HepG2 (cell line): ENCODE measurements at regions not wholly inside any gene's neighbourhood (a gene's known extent, or its start where the extent isn't known, plus 50 kb on each side); places are given as distances from the start of the nearest gene placed in this dataset.

ENCODE experiments used
- GABPB1 ChIP-seq: IDR thresholded peaks from 2 replicates; pipeline ENCODE4 v1.6.1; 2016; ENCODE audit warnings: mild to moderate bottlenecking, missing genetic modification reagents, moderate library complexity, missing compliant biosample characterization
- RAD21 ChIP-seq: fragments of 450-650 bp; formaldehyde crosslinking; IDR thresholded peaks from 2 replicates; pipeline ENCODE4 v1.5.0; 2020; ENCODE audit warnings: mild to moderate bottlenecking
- ZNF263 ChIP-seq: sonication (generic); formaldehyde crosslinking; IDR thresholded peaks from 2 replicates; pipeline ENCODE4 v1.4.0; 2020; ENCODE audit warnings: missing genetic modification reagents
- ZNF781 ChIP-seq: sonication (generic); formaldehyde crosslinking; IDR thresholded peaks from 2 replicates; pipeline ENCODE4 v1.5.1; 2020; ENCODE audit warnings: borderline replicate concordance, mild to moderate bottlenecking, missing genetic modification reagents; ENCODE audit errors: not compliant biosample characterization
- TF ChIP-seq, protein P1 (sequence below), 2 experiments: fragments of 450-650 bp in 1 of 2; sonication (generic) in 1 of 2; formaldehyde crosslinking in 1 of 2; IDR thresholded peaks; 2 replicates each; pipeline versions ENCODE4 v1.6.1 to v1.8.0; 2016 to 2022; ENCODE audit warnings: antibody characterized with exemption in 1 of 2, mild to moderate bottlenecking in 1 of 2, missing genetic modification reagents in 1 of 2
- TF ChIP-seq, protein P2 (sequence below): sonication (generic); formaldehyde crosslinking; IDR thresholded peaks from 2 replicates; pipeline ENCODE4 v1.8.0; 2023; ENCODE audit warnings: mild to moderate bottlenecking, missing genetic modification reagents
- TF ChIP-seq, protein P3 (sequence below): sonication (generic); formaldehyde crosslinking; IDR thresholded peaks from 2 replicates; pipeline ENCODE4 v1.4.0; 2020; ENCODE audit warnings: missing genetic modification reagents
- TF ChIP-seq, protein P4 (sequence below): sonication (generic); formaldehyde crosslinking; IDR thresholded peaks from 2 replicates; pipeline ENCODE4 v1.4.0; 2020; ENCODE audit warnings: mild to moderate bottlenecking, missing genetic modification reagents
- TF ChIP-seq, protein P5 (sequence below): sonication (generic); formaldehyde crosslinking; IDR thresholded peaks from 2 replicates; pipeline ENCODE4 v1.4.0; 2020; ENCODE audit warnings: missing genetic modification reagents, mild to moderate bottlenecking, borderline replicate concordance
- TF ChIP-seq, protein P6 (sequence below): sonication (generic); formaldehyde crosslinking; conservative IDR thresholded peaks from 2 replicates; pipeline ENCODE4 v1.4.0; 2020; ENCODE audit warnings: missing genetic modification reagents

DNA sequence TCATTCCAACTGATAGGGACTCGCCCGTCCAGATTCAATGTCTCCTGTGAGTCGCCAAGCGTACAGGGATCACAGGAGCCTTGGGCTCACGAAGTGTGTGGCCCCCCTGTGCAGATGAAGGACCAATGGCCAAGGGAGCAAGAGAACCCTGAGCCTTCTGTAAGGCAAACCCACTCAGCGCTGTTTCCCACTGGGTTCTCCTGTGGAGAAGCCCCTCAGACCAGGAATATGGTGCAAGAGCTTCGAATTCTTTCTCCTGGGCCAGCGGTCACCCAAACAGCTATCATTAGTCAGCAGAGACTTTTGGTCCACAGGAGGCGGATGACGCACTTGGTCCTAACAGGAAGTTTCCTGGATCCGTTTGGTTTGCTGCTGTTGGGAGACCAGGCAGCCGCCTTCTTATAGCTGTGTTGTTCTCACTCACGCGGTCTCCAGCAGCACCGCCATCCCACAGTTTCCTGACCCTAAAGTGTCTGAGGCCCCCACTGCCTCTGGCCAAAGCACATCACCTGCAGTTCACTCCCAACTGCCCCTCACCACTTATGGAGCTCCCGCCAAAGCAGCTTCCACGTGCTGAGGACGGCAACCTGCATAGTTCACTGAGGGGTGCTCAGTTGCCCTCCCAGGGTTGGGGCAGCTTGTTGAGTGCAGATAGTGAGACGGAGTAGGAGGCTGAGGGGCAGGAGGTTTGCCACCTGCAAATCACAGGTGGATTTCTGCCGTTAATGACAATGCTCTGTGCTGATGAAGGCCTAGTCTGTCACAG lies 268.6 kb downstream of the ERMARD start (continued):
- TF ChIP-seq, protein P1, sequence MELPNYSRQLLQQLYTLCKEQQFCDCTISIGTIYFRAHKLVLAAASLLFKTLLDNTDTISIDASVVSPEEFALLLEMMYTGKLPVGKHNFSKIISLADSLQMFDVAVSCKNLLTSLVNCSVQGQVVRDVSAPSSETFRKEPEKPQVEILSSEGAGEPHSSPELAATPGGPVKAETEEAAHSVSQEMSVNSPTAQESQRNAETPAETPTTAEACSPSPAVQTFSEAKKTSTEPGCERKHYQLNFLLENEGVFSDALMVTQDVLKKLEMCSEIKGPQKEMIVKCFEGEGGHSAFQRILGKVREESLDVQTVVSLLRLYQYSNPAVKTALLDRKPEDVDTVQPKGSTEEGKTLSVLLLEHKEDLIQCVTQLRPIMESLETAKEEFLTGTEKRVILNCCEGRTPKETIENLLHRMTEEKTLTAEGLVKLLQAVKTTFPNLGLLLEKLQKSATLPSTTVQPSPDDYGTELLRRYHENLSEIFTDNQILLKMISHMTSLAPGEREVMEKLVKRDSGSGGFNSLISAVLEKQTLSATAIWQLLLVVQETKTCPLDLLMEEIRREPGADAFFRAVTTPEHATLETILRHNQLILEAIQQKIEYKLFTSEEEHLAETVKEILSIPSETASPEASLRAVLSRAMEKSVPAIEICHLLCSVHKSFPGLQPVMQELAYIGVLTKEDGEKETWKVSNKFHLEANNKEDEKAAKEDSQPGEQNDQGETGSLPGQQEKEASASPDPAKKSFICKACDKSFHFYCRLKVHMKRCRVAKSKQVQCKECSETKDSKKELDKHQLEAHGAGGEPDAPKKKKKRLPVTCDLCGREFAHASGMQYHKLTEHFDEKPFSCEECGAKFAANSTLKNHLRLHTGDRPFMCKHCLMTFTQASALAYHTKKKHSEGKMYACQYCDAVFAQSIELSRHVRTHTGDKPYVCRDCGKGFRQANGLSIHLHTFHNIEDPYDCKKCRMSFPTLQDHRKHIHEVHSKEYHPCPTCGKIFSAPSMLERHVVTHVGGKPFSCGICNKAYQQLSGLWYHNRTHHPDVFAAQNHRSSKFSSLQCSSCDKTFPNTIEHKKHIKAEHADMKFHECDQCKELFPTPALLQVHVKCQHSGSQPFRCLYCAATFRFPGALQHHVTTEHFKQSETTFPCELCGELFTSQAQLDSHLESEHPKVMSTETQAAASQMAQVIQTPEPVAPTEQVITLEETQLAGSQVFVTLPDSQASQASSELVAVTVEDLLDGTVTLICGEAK (IDR thresholded peaks at IDR 0.05): no peak
- TF ChIP-seq, protein P1 (CRISPR knock-in tag; IDR thresholded peaks at IDR 0.05): no peak
- TF ChIP-seq ZNF263 (CRISPR knock-in tag) (no peak), GABPB1 (CRISPR knock-in tag) (no peak), ZNF781 (CRISPR knock-in tag) (no peak), RAD21 (CRISPR knock-in tag) (no peak)
- TF ChIP-seq, protein P2, sequence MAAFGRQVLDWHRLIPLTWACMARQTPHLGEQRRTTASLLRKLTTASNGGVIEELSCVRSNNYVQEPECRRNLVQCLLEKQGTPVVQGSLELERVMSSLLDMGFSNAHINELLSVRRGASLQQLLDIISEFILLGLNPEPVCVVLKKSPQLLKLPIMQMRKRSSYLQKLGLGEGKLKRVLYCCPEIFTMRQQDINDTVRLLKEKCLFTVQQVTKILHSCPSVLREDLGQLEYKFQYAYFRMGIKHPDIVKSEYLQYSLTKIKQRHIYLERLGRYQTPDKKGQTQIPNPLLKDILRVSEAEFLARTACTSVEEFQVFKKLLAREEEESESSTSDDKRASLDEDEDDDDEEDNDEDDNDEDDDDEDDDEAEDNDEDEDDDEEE (CRISPR knock-in tag): no peak
- TF ChIP-seq, protein P3, sequence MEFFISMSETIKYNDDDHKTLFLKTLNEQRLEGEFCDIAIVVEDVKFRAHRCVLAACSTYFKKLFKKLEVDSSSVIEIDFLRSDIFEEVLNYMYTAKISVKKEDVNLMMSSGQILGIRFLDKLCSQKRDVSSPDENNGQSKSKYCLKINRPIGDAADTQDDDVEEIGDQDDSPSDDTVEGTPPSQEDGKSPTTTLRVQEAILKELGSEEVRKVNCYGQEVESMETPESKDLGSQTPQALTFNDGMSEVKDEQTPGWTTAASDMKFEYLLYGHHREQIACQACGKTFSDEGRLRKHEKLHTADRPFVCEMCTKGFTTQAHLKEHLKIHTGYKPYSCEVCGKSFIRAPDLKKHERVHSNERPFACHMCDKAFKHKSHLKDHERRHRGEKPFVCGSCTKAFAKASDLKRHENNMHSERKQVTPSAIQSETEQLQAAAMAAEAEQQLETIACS: no peak
- TF ChIP-seq, protein P4, sequence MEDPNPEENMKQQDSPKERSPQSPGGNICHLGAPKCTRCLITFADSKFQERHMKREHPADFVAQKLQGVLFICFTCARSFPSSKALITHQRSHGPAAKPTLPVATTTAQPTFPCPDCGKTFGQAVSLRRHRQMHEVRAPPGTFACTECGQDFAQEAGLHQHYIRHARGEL (CRISPR knock-in tag): no peak
- TF ChIP-seq, protein P5, sequence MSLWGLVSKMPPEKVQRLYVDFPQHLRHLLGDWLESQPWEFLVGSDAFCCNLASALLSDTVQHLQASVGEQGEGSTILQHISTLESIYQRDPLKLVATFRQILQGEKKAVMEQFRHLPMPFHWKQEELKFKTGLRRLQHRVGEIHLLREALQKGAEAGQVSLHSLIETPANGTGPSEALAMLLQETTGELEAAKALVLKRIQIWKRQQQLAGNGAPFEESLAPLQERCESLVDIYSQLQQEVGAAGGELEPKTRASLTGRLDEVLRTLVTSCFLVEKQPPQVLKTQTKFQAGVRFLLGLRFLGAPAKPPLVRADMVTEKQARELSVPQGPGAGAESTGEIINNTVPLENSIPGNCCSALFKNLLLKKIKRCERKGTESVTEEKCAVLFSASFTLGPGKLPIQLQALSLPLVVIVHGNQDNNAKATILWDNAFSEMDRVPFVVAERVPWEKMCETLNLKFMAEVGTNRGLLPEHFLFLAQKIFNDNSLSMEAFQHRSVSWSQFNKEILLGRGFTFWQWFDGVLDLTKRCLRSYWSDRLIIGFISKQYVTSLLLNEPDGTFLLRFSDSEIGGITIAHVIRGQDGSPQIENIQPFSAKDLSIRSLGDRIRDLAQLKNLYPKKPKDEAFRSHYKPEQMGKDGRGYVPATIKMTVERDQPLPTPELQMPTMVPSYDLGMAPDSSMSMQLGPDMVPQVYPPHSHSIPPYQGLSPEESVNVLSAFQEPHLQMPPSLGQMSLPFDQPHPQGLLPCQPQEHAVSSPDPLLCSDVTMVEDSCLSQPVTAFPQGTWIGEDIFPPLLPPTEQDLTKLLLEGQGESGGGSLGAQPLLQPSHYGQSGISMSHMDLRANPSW (CRISPR knock-in tag): no peak
- TF ChIP-seq, protein P6, sequence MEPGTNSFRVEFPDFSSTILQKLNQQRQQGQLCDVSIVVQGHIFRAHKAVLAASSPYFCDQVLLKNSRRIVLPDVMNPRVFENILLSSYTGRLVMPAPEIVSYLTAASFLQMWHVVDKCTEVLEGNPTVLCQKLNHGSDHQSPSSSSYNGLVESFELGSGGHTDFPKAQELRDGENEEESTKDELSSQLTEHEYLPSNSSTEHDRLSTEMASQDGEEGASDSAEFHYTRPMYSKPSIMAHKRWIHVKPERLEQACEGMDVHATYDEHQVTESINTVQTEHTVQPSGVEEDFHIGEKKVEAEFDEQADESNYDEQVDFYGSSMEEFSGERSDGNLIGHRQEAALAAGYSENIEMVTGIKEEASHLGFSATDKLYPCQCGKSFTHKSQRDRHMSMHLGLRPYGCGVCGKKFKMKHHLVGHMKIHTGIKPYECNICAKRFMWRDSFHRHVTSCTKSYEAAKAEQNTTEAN (CRISPR knock-in tag): no peak
- TF ChIP-seq, all 625 proteins: peak for 0
